GM12878 (cell line): ENCODE measurements at regions not wholly inside any gene's neighbourhood (a gene's known extent, or its start where the extent isn't known, plus 50 kb on each side); places are given as distances from the start of the nearest gene placed in this dataset.

Experiments
- ASH2L ChIP-seq: fragments of 300-600, 200-600 bp; sonication (generic); IDR thresholded peaks from 2 replicates; pipeline ENCODE4 v1.6.1; 2017; ENCODE audit warnings: low read depth, mild to moderate bottlenecking, borderline replicate concordance
- ATF2 ChIP-seq: IDR thresholded peaks from 2 replicates; pipeline ENCODE4 v1.6.1; 2012; ENCODE audit warnings: low read length, inconsistent platforms
- BHLHE40 ChIP-seq, 2 experiments: fragments of 450-650 bp in 1 of 2; IDR thresholded peaks; 2 replicates each; pipeline ENCODE4 v1.6.1; 2011 to 2017; ENCODE audit warnings: low read depth in 2 of 2, borderline replicate concordance in 1 of 2, improper control_type of control experiment in 1 of 2, low read length in 1 of 2, mild to moderate bottlenecking in 1 of 2
- CEBPZ ChIP-seq: fragments of 150-350 bp; IDR thresholded peaks from 2 replicates; pipeline ENCODE4 v1.6.1; 2016; ENCODE audit warnings: low read depth, low read length
- FOXK2 ChIP-seq: fragments of 450-650 bp; IDR thresholded peaks from 2 replicates; pipeline ENCODE4 v1.6.1; 2017; ENCODE audit warnings: mild to moderate bottlenecking, moderate library complexity
- FOXM1 ChIP-seq: IDR thresholded peaks from 2 replicates; pipeline ENCODE4 v1.6.1; 2012; ENCODE audit warnings: low read depth, mild to moderate bottlenecking, inconsistent platforms, low read length, moderate library complexity
- GATAD2B ChIP-seq: fragments of 450-650 bp; conservative IDR thresholded peaks from 2 replicates; pipeline ENCODE4 v1.6.1; 2017; ENCODE audit warnings: low read depth, mild to moderate bottlenecking, moderate library complexity
- HSF1 ChIP-seq: fragments of 150-350 bp; IDR thresholded peaks from 2 replicates; pipeline ENCODE4 v1.6.1; 2014; ENCODE audit warnings: mild to moderate bottlenecking, low read depth, low read length
- IKZF1 ChIP-seq: fragments of 450-650 bp; conservative IDR thresholded peaks from 2 replicates; pipeline ENCODE4 v1.6.1; 2017; ENCODE audit warnings: antibody characterized with exemption, mild to moderate bottlenecking
- IRF4 ChIP-seq: IDR thresholded peaks from 2 replicates; pipeline ENCODE4 v1.6.1; 2011; ENCODE audit warnings: low read depth, low read length
- KDM1A ChIP-seq: fragments of 200-600 bp; sonication (generic); IDR thresholded peaks from 2 replicates; pipeline ENCODE4 v1.6.1; 2016; ENCODE audit warnings: borderline replicate concordance
- NRF1 ChIP-seq: conservative IDR thresholded peaks from 2 replicates; pipeline ENCODE4 v1.6.1; 2011; ENCODE audit warnings: mild to moderate bottlenecking, low read depth, low read length, improper control_type of control experiment
- POU2F2 ChIP-seq: IDR thresholded peaks from 3 replicates; pipeline ENCODE4 v1.6.1; 2011; ENCODE audit warnings: low read depth, mild to moderate bottlenecking, low read length, borderline replicate concordance
- RUNX3 ChIP-seq: IDR thresholded peaks from 2 replicates; pipeline ENCODE4 v1.6.1; 2012; ENCODE audit warnings: low read length, inconsistent platforms
- SPI1 ChIP-seq: IDR thresholded peaks from 2 replicates; pipeline ENCODE4 v1.6.1; 2011; ENCODE audit warnings: low read depth, mild to moderate bottlenecking, low read length, moderate library complexity, borderline replicate concordance; ENCODE audit not compliant: insufficient read depth
- TCF12 ChIP-seq: IDR thresholded peaks from 2 replicates; pipeline ENCODE4 v1.6.1; 2011; ENCODE audit warnings: low read depth, mild to moderate bottlenecking, low read length
- WRNIP1 ChIP-seq: IDR thresholded peaks from 2 replicates; pipeline ENCODE4 v1.6.1; 2011; ENCODE audit warnings: low read depth, low read length, improper control_type of control experiment, borderline replicate concordance
- ZBTB11 ChIP-seq: fragments of 450-650 bp; formaldehyde crosslinking; IDR thresholded peaks from 2 replicates; pipeline ENCODE4 v1.5.0; 2022; ENCODE audit warnings: mild to moderate bottlenecking, missing genetic modification characterization
- ZBTB33 ChIP-seq: fragments of 450-650 bp; IDR thresholded peaks from 2 replicates; pipeline ENCODE4 v1.6.1; 2017; ENCODE audit warnings: mild to moderate bottlenecking
- ZNF622 ChIP-seq: fragments of 450-650 bp; IDR thresholded peaks from 2 replicates; pipeline ENCODE4 v1.6.1; 2017; ENCODE audit warnings: mild to moderate bottlenecking, inconsistent platforms

- TF ChIP-seq ZBTB11 (no peak), ZBTB33 (no peak), FOXM1 (no peak), IKZF1 (peak; percentile 50; the same call in 1 of the 2 replicates), NRF1 (no peak), FOXK2 (no peak), BHLHE40 (IDR thresholded peaks at IDR 0.05; ENCODE audit: borderline replicate concordance in 1 of 2, low read depth in 2 of 2, low read length in 1 of 2) (no peak), KDM1A (no peak), TCF12 (no peak), RUNX3 (peak; percentile 53; the same call in 1 of the 2 replicates), IRF4 (no peak), ZNF622 (no peak), GATAD2B (no peak), SPI1 (no peak), WRNIP1 (no peak), ASH2L (no peak), HSF1 (no peak), CEBPZ (no peak), POU2F2 (peak; percentile 74; the same call in 2 of the 3 replicates), ATF2 (peak; percentile 55; the same call in 1 of the 2 replicates)
Measured at GRCh38 chr12:31205054-31205453, 120.9 kb downstream of the SINHCAF start (continued).
